Trophoblast cell (in vitro differentiated cells and primary cell): ENCODE measurements at regions not wholly inside any gene's neighbourhood (a gene's known extent, or its start where the extent isn't known, plus 50 kb on each side); places are given as distances from the start of the nearest gene placed in this dataset.

Source experiments
- DNase-seq, 2 donors: peaks; one replicate each; pipeline ENCODE4 v3.0.0-alpha.2; 2016
- H2AFZ ChIP-seq: 2 replicates; pipeline ENCODE4 v1.6.1; 2013; ENCODE audit warnings: low read length, moderate library complexity, mild to moderate bottlenecking; ENCODE audit not compliant: insufficient read depth, poor library complexity
- H2AK5ac ChIP-seq: 2 replicates; pipeline ENCODE4 v1.6.1; 2013; ENCODE audit warnings: mild to moderate bottlenecking, low read length
- H2BK120ac ChIP-seq: 2 replicates; pipeline ENCODE4 v1.6.1; 2013; ENCODE audit warnings: low read length, mild to moderate bottlenecking, moderate library complexity; ENCODE audit not compliant: insufficient read depth, poor library complexity
- H2BK12ac ChIP-seq: 2 replicates; pipeline ENCODE4 v1.6.1; 2013; ENCODE audit warnings: mild to moderate bottlenecking, low read length, moderate library complexity
- H2BK5ac ChIP-seq: 2 replicates; pipeline ENCODE4 v1.6.1; 2013; ENCODE audit warnings: low read length, low read depth, moderate library complexity, mild to moderate bottlenecking; ENCODE audit not compliant: poor library complexity
- H3K14ac ChIP-seq: 2 replicates; pipeline ENCODE4 v1.6.1; 2013; ENCODE audit warnings: mild to moderate bottlenecking, low read length
- H3K18ac ChIP-seq: 2 replicates; pipeline ENCODE4 v1.6.1; 2013; ENCODE audit warnings: mild to moderate bottlenecking, low read length
- H3K23ac ChIP-seq: 2 replicates; pipeline ENCODE4 v1.6.1; 2013; ENCODE audit warnings: low read length
- H3K27ac ChIP-seq: 2 replicates; pipeline ENCODE4 v1.5.1; 2013; ENCODE audit warnings: low read depth, mild to moderate bottlenecking, inconsistent platforms, low read length, moderate library complexity
- H3K27me3 ChIP-seq: 2 replicates; pipeline ENCODE4 v1.6.1; 2013; ENCODE audit warnings: inconsistent platforms, mild to moderate bottlenecking, low read length, moderate library complexity; ENCODE audit not compliant: insufficient read depth
- H3K36me3 ChIP-seq, 2 experiments: 1 replicate in 1 of 2; 2 replicates in 1 of 2; pipeline ENCODE4 v1.6.1; 2013; ENCODE audit warnings: low read length in 2 of 2, mild to moderate bottlenecking in 2 of 2, moderate library complexity in 1 of 2; ENCODE audit not compliant: insufficient read depth in 2 of 2, control insufficient read depth in 1 of 2
- H3K4ac ChIP-seq: 2 replicates; pipeline ENCODE4 v1.6.1; 2013; ENCODE audit warnings: low read depth, mild to moderate bottlenecking, low read length, moderate library complexity
- H3K4me1 ChIP-seq, 2 experiments: 1 replicate in 1 of 2; 2 replicates in 1 of 2; pipeline ENCODE4 v1.6.1; 2013; ENCODE audit warnings: low read length in 2 of 2, mild to moderate bottlenecking in 2 of 2, moderate library complexity in 1 of 2; ENCODE audit not compliant: insufficient read depth in 2 of 2, control insufficient read depth in 1 of 2
- H3K4me2 ChIP-seq: 2 replicates; pipeline ENCODE4 v1.6.1; 2013; ENCODE audit warnings: inconsistent platforms, mild to moderate bottlenecking, low read length, moderate library complexity
- H3K4me3 ChIP-seq: 2 replicates; pipeline ENCODE4 v1.5.1; 2013; ENCODE audit warnings: mild to moderate bottlenecking, low read depth, low read length, inconsistent platforms
- H3K79me1 ChIP-seq: one replicate; pipeline ENCODE4 v1.6.1; 2013; ENCODE audit warnings: low read length
- H3K79me2 ChIP-seq: 2 replicates; pipeline ENCODE4 v1.6.1; 2013; ENCODE audit warnings: low read length, mild to moderate bottlenecking; ENCODE audit not compliant: control insufficient read depth, insufficient read depth, poor library complexity
- H3K9ac ChIP-seq: 2 replicates; pipeline ENCODE4 v1.6.1; 2013; ENCODE audit warnings: mild to moderate bottlenecking, low read length
- H3K9me3 ChIP-seq: 2 replicates; pipeline ENCODE4 v1.6.1; 2013; ENCODE audit warnings: low read depth, mild to moderate bottlenecking, control low read depth, inconsistent platforms, low read length; ENCODE audit not compliant: insufficient read depth
- H4K12ac ChIP-seq: 2 replicates; pipeline ENCODE4 v1.6.1; 2013; ENCODE audit warnings: low read depth, mild to moderate bottlenecking, low read length, moderate library complexity
- H4K8ac ChIP-seq: 2 replicates; pipeline ENCODE4 v1.6.1; 2013; ENCODE audit warnings: low read depth, mild to moderate bottlenecking, low read length, moderate library complexity
- H4K91ac ChIP-seq: one replicate; pipeline ENCODE4 v1.6.1; 2013; ENCODE audit warnings: low read depth, mild to moderate bottlenecking, low read length, moderate library complexity
- WGBS: extraction: QIAGEN DNeasy Blood & Tissue Kit; methylation state at CpG from one replicate; pipeline ENCODE4 v1.1.7; 2013; ENCODE audit warnings: missing lambda C conversion rate; ENCODE audit not compliant: insufficient read length, insufficient coverage; ENCODE audit errors: extremely low coverage; 5-methylcytosine and 5-hydroxymethylcytosine counted together

- Histone ChIP-seq H4K12ac (no peak overlapping the region), H3K23ac (no peak overlapping the region), H2BK12ac (no peak overlapping the region), H4K91ac (no peak overlapping the region), H3K9ac (no peak overlapping the region), H4K8ac (no peak overlapping the region), H2BK5ac (no peak overlapping the region), H3K36me3 (no peaks in the 10 kb centered on the region), H2BK120ac (no peak overlapping the region), H3K4me1 (no peaks in the 10 kb centered on the region), H3K27me3 (no peaks in the 10 kb centered on the region), H2AK5ac (no peak overlapping the region), H3K9me3 (no peaks in the 10 kb centered on the region), H3K18ac (no peak overlapping the region), H3K27ac (no peak overlapping the region), H3K79me1 (no peaks in the 10 kb centered on the region), H3K4me3 (no peak overlapping the region), H3K14ac (no peak overlapping the region), H2AFZ (no peak overlapping the region), H3K79me2 (no peaks in the 10 kb centered on the region), H3K4ac (no peak overlapping the region), H3K4me2 (no peak overlapping the region)
- no CpG with 5 or more reads among the region's 1 CpG for WGBS
- no peak for DNase-seq
Observed at GRCh38 chr12:68530965-68531364, 79.7 kb upstream of the RAP1B start.

GRCh38 chr12:68532204-68532886 lies 78.4 kb upstream of the RAP1B start:
- no peaks in the 10 kb centered on the region for H3K36me3 ChIP-seq
- no peak overlapping the region for H3K9ac ChIP-seq
- H3K4me2 ChIP-seq = no peak overlapping the region
- DNase-seq = no peak
- no peaks in the 10 kb centered on the region for H3K27me3 ChIP-seq
- no peaks in the 10 kb centered on the region for H3K4me1 ChIP-seq
- H3K23ac ChIP-seq = no peak overlapping the region
- no peak overlapping the region for H2BK12ac ChIP-seq
- H3K79me2 ChIP-seq = no peaks in the 10 kb centered on the region
- H3K9me3 ChIP-seq = no peaks in the 10 kb centered on the region
- no peak overlapping the region for H3K4ac ChIP-seq
- no peak overlapping the region for H2BK5ac ChIP-seq
- no peak overlapping the region for H3K14ac ChIP-seq
- no peak overlapping the region for H3K18ac ChIP-seq
- no peak overlapping the region for H3K4me3 ChIP-seq
- WGBS = no CpG with 5 or more reads among the region's 1 CpG
- H4K91ac ChIP-seq = no peak overlapping the region
- no peak overlapping the region for H4K12ac ChIP-seq
- H2BK120ac ChIP-seq = no peak overlapping the region
- H2AK5ac ChIP-seq = no peak overlapping the region
- H3K27ac ChIP-seq = no peak overlapping the region
- H4K8ac ChIP-seq = no peak overlapping the region
- H2AFZ ChIP-seq = no peak overlapping the region
- no peaks in the 10 kb centered on the region for H3K79me1 ChIP-seq

GRCh38 chr12:68532887-68533248 lies 77.8 kb upstream of the RAP1B start:
- Histone ChIP-seq H3K27me3 (no peaks in the 10 kb centered on the region), H3K4me2 (no peak overlapping the region), H4K12ac (no peak overlapping the region), H2AFZ (no peak overlapping the region), H3K14ac (no peak overlapping the region), H2AK5ac (no peak overlapping the region), H3K9ac (no peak overlapping the region), H2BK12ac (no peak overlapping the region), H4K8ac (no peak overlapping the region), H3K18ac (no peak overlapping the region), H3K9me3 (no peaks in the 10 kb centered on the region), H3K4me3 (no peak overlapping the region), H3K4ac (no peak overlapping the region), H4K91ac (no peak overlapping the region), H3K27ac (no peak overlapping the region), H3K23ac (no peak overlapping the region), H3K36me3 (no peaks in the 10 kb centered on the region), H3K79me2 (no peaks in the 10 kb centered on the region), H2BK120ac (no peak overlapping the region), H3K79me1 (no peaks in the 10 kb centered on the region), H2BK5ac (no peak overlapping the region), H3K4me1 (no peaks in the 10 kb centered on the region)
- WGBS = no CpG with 5 or more reads among the region's 2 CpGs
- no peak for DNase-seq

GRCh38 chr12:68534108-68534507 lies 76.6 kb upstream of the RAP1B start:
- Histone ChIP-seq H3K9me3 (no peaks in the 10 kb centered on the region), H4K12ac (no peak overlapping the region), H3K23ac (no peak overlapping the region), H3K4me3 (no peak overlapping the region), H2AK5ac (no peak overlapping the region), H3K4ac (no peak overlapping the region), H3K27me3 (no peaks in the 10 kb centered on the region), H3K14ac (no peak overlapping the region), H3K9ac (no peak overlapping the region), H2BK12ac (no peak overlapping the region), H3K79me1 (no peaks in the 10 kb centered on the region), H2AFZ (no peak overlapping the region), H2BK120ac (no peak overlapping the region), H3K18ac (no peak overlapping the region), H4K91ac (no peak overlapping the region), H3K4me1 (no peaks in the 10 kb centered on the region), H3K27ac (no peak overlapping the region), H3K36me3 (no peaks in the 10 kb centered on the region), H3K79me2 (no peaks in the 10 kb centered on the region), H2BK5ac (no peak overlapping the region), H4K8ac (no peak overlapping the region), H3K4me2 (no peak overlapping the region)
- no peak for DNase-seq
- WGBS = no CpG with 5 or more reads among the region's 5 CpGs
